ENCODE measurements at regions not wholly inside any gene's neighbourhood (a gene's known extent, or its start where the extent isn't known, plus 50 kb on each side); places are given as distances from the start of the nearest gene placed in this dataset.
"Not testable (repeated sequence)": the region's sequence is repeated elsewhere in the genome, so short reads cannot be mapped to it uniquely, and the experiment has no call there.

- ATAC-seq (ENCODE audit: low read depth) (no peak), DNase-seq (no peak)
- H3K4me3 Mint-ChIP-seq, result no peak overlapping the region
- no peak for TF ChIP-seq CTCF (IDR thresholded peaks at IDR 0.05)
- intact Hi-C loops (cut with micrococcal nuclease), result no loop called here
- POLR2A ChIA-PET, result no interaction called here
- no peaks in the 10 kb centered on the region for H3K4me1 Mint-ChIP-seq
- CTCF ChIA-PET, result no interaction called here
- no peak overlapping the region for H3K27ac Mint-ChIP-seq
- peaks cover 21% of the 10 kb centered on the region for H3K27me3 Mint-ChIP-seq
- no peaks in the 10 kb centered on the region for H3K36me3 Mint-ChIP-seq (ENCODE audit: low read depth)
- no peaks in the 10 kb centered on the region for H3K9me3 Mint-ChIP-seq
Measured at GRCh38 chr15:31609258-31609681, 282.6 kb downstream of the KLF13 start.

- ChIA-PET POLR2A (no interaction called here), CTCF (no interaction called here)
- H3K9me3 Mint-ChIP-seq, result no peaks in the 10 kb centered on the region
- no peak overlapping the region for H3K27ac Mint-ChIP-seq
- H3K36me3 Mint-ChIP-seq (ENCODE audit: low read depth), result no peaks in the 10 kb centered on the region
- no peaks in the 10 kb centered on the region for H3K4me1 Mint-ChIP-seq
- ATAC-seq (ENCODE audit: low read depth), result no peak
- H3K27me3 Mint-ChIP-seq, result peaks cover 21% of the 10 kb centered on the region
- H3K4me3 Mint-ChIP-seq, result no peak overlapping the region
- no peak for TF ChIP-seq CTCF (IDR thresholded peaks at IDR 0.05)
- no peak for DNase-seq
- intact Hi-C loops (cut with micrococcal nuclease), result no loop called here
Measured at GRCh38 chr15:31609906-31610305, 283.3 kb downstream of the KLF13 start.

- Mint-ChIP-seq H3K4me3 (no peak overlapping the region), H3K27me3 (peaks cover 2% of the 10 kb centered on the region), H3K36me3 (ENCODE audit: low read depth) (no peaks in the 10 kb centered on the region), H3K9me3 (peaks cover 2% of the 10 kb centered on the region), H3K4me1 (no peaks in the 10 kb centered on the region), H3K27ac (no peak overlapping the region)
- ATAC-seq (ENCODE audit: low read depth), result no peak
- DNase-seq, result no peak
- no peak for TF ChIP-seq CTCF (IDR thresholded peaks at IDR 0.05)
- ChIA-PET POLR2A (no interaction called here), CTCF (no interaction called here)
- intact Hi-C loops (cut with micrococcal nuclease), result loop anchor here (1.0 kb wide), 1 partner anchor 12 kb away; no protein-coding TSS in a partner anchor
Measured at GRCh38 chr15:31615643-31616415, 289.2 kb downstream of the KLF13 start.

- H3K4me3 Mint-ChIP-seq; intact Hi-C loops (cut with micrococcal nuclease); H3K36me3 Mint-ChIP-seq (ENCODE audit: low read depth); CTCF ChIA-PET; ATAC-seq (ENCODE audit: low read depth); H3K9me3 Mint-ChIP-seq; POLR2A ChIA-PET; H3K27ac Mint-ChIP-seq; DNase-seq; H3K27me3 Mint-ChIP-seq; H3K4me1 Mint-ChIP-seq: not testable (repeated sequence)
Measured at GRCh38 chr15:31623297-31623696, 296.7 kb downstream of the KLF13 start.

GRCh38 chr15:31624115-31624514 is 297.5 kb downstream of the KLF13 start:
- H3K4me1 Mint-ChIP-seq, result not testable (repeated sequence)

GRCh38 chr15:31635715-31636114 is 309.1 kb downstream of the KLF13 start:
- H3K27me3 Mint-ChIP-seq, result peaks cover 15% of the 10 kb centered on the region
- DNase-seq; intact Hi-C loops (cut with micrococcal nuclease); H3K4me1 Mint-ChIP-seq; ATAC-seq (ENCODE audit: low read depth); H3K36me3 Mint-ChIP-seq (ENCODE audit: low read depth); CTCF ChIA-PET; H3K27ac Mint-ChIP-seq; H3K4me3 Mint-ChIP-seq; POLR2A ChIA-PET; H3K9me3 Mint-ChIP-seq: not testable (repeated sequence)

More at GRCh38 chr15:31624115-31624514, 297.5 kb downstream of the KLF13 start:
- intact Hi-C loops (cut with micrococcal nuclease); H3K9me3 Mint-ChIP-seq; ATAC-seq (ENCODE audit: low read depth); H3K27me3 Mint-ChIP-seq; H3K36me3 Mint-ChIP-seq (ENCODE audit: low read depth); POLR2A ChIA-PET; H3K4me3 Mint-ChIP-seq; DNase-seq; H3K27ac Mint-ChIP-seq; CTCF ChIA-PET: not testable (repeated sequence)

- ATAC-seq (ENCODE audit: low read depth); intact Hi-C loops (cut with micrococcal nuclease); H3K27ac Mint-ChIP-seq; DNase-seq; H3K9me3 Mint-ChIP-seq; POLR2A ChIA-PET; CTCF ChIA-PET; H3K36me3 Mint-ChIP-seq (ENCODE audit: low read depth); H3K4me1 Mint-ChIP-seq; H3K4me3 Mint-ChIP-seq: not testable (repeated sequence)
- H3K27me3 Mint-ChIP-seq, result peaks cover 14% of the 10 kb centered on the region
Measured at GRCh38 chr15:31636911-31637310, 310.3 kb downstream of the KLF13 start.

- H3K36me3 Mint-ChIP-seq (ENCODE audit: low read depth); H3K4me3 Mint-ChIP-seq; H3K9me3 Mint-ChIP-seq; H3K4me1 Mint-ChIP-seq; H3K27ac Mint-ChIP-seq; intact Hi-C loops (cut with micrococcal nuclease); CTCF ChIA-PET; DNase-seq; POLR2A ChIA-PET; ATAC-seq (ENCODE audit: low read depth): not testable (repeated sequence)
- peaks cover 18% of the 10 kb centered on the region for H3K27me3 Mint-ChIP-seq
Measured at GRCh38 chr15:31643955-31644354, 317.3 kb downstream of the KLF13 start.

GRCh38 chr15:31644761-31645160 is 318.1 kb downstream of the KLF13 start:
- H3K9me3 Mint-ChIP-seq; H3K27ac Mint-ChIP-seq; CTCF ChIA-PET; H3K4me1 Mint-ChIP-seq; H3K4me3 Mint-ChIP-seq; DNase-seq; H3K36me3 Mint-ChIP-seq (ENCODE audit: low read depth); POLR2A ChIA-PET; ATAC-seq (ENCODE audit: low read depth): not testable (repeated sequence)
- intact Hi-C loops (cut with micrococcal nuclease), result loop anchor here (5.0 kb wide), 1 partner anchor 223 kb away; no protein-coding TSS in a partner anchor
- H3K27me3 Mint-ChIP-seq, result peaks cover 23% of the 10 kb centered on the region

- CTCF ChIA-PET; DNase-seq; H3K9me3 Mint-ChIP-seq; POLR2A ChIA-PET; H3K4me1 Mint-ChIP-seq; H3K27ac Mint-ChIP-seq; H3K4me3 Mint-ChIP-seq; ATAC-seq (ENCODE audit: low read depth); H3K36me3 Mint-ChIP-seq (ENCODE audit: low read depth): not testable (repeated sequence)
- intact Hi-C loops (cut with micrococcal nuclease), result loop anchor here (5.0 kb wide), 1 partner anchor 220 kb away; no protein-coding TSS in a partner anchor
- peaks cover 20% of the 10 kb centered on the region for H3K27me3 Mint-ChIP-seq
Measured at GRCh38 chr15:31647337-31647826, 320.7 kb downstream of the KLF13 start.

Data from activated B cell treated with CpG ODN at 0.5 μM for 24 hours (primary cell).